ENCODE measurements at regions not wholly inside any gene's neighbourhood (a gene's known extent, or its start where the extent isn't known, plus 50 kb on each side); places are given as distances from the start of the nearest gene placed in this dataset.

DNA sequence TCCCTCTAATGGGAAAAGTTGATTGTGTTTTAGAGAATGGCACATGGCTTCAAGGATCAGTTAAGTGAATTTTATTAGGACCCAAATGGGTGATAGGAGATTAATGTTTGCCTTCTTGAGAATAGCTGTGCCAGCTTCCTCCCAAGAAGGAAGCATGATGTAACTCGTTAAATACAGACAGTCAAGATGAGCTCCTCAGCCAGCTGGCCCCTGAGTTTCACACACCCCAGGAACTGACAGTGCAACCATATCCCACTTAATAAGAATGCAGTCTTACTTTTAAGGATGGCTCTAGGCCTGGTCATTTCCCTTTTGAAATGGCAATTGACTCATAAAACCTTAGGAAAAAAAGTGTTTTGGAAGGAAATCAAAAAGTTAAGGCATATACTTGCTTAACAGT lies 472.8 kb upstream of the KCNMB2 start:
- TF ChIP-seq CTCF (IDR thresholded peaks at IDR 0.05; ENCODE audit: extremely low read depth in 1 of 2, insufficient read depth in 1 of 2, low read depth in 1 of 2, low read length in 2 of 2): no peak
- no peak for TF ChIP-seq POLR2AphosphoS5 (IDR thresholded peaks at IDR 0.05; ENCODE audit: insufficient read depth, low read depth, low read length)
- TF ChIP-seq EZH2 (IDR thresholded peaks at IDR 0.05; ENCODE audit: borderline replicate concordance, low read depth, low read length, severe bottlenecking): no peak
- TF ChIP-seq POLR2A (IDR thresholded peaks at IDR 0.05; ENCODE audit: low read depth, low read length): no peak
- TF ChIP-seq FOS (IDR thresholded peaks at IDR 0.05; ENCODE audit: borderline replicate concordance, insufficient read depth, low read length): no peak
- TF ChIP-seq MAX (IDR thresholded peaks at IDR 0.05; ENCODE audit: insufficient read depth, insufficient read length): no peak
